ENCODE measurements at regions not wholly inside any gene's neighbourhood (a gene's known extent, or its start where the extent isn't known, plus 50 kb on each side); places are given as distances from the start of the nearest gene placed in this dataset.

DNA sequence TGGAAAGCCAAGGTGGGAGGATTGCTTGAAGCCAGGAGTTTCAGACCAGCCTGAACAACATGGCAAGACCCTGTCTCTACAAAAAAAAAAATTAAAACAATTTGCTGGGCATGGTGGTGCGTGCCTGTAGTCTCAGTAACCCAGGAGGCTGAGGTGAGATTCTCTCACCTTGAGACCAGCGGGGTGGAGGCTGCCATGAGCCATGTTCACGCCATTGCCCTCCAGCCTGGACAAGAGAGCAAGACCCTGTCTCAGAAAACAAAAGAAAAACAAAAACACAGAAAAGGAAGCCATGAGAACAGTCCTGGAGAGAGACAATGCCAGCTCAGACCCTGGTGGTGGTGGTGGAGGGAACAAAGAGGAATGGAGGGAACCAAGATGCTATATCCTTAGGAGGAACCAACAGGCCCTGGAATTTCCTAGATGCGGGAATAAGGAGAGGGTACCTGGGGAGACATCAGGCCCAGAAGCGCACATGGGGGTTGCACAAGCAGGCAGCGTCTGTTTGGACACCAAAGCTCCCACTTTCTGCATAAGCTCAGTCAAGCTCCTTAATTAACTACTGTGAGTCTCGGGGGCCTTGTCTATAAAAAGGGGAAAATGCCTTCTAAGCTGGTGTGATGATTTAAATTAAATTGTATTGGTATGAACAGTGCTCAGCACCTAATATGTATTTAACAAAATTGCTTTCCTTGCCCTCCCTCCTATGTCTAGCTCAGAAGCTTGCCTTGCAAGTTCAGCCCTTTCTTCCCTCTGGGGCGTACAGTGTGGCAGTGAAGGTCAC, 143.8 kb downstream of the CCT6B start:
- H3K4me2 ChIP-seq (ENCODE audit: low read depth, low read length): no peak overlapping the region
- no peaks in the 10 kb centered on the region for H3K4me1 ChIP-seq (ENCODE audit: insufficient read depth, low read length)
- no peak overlapping the region for H3K4me3 ChIP-seq (replicated peaks in 1 of 3; ENCODE audit: insufficient read depth in 1 of 3, low read depth in 2 of 3, low read length in 3 of 3)
- no peak overlapping the region for H3K9ac ChIP-seq (ENCODE audit: insufficient read depth, low read depth, low read length)
- intact Hi-C loops (cut with micrococcal nuclease; ENCODE audit: unreplicated experiment) (no loop called here), in situ Hi-C loops (cut with HindIII; ENCODE audit: extremely low pct_ligation_motif_present, low pct_unique_long_range_greater_than_20kb) (no loop called here)
- ChIA-PET CTCF (ENCODE audit: low intra/inter-chr PET ratio, low total read pairs) (no interaction called here), POLR2A (no interaction called here)
- FAIRE-seq (no peak), ATAC-seq (no peak), DNase-seq (ENCODE audit: low spot score) (no peak)
- H3K9me3 ChIP-seq (ENCODE audit: low read length): no peaks in the 10 kb centered on the region
- H3K27me3 ChIP-seq (ENCODE audit: control insufficient read depth in 1 of 2, insufficient read depth in 2 of 2, low read length in 2 of 2): peaks cover 2 to 18% of the 10 kb centered on the region in 2 experiments; a peak in 3 of 5 replicates
- BruUV-seq (replicated peaks): no TSS peak
- no peak for TF ChIP-seq MEIS2 (CRISPR knock-in tag; IDR thresholded peaks at IDR 0.05)
- H3K27ac ChIP-seq (ENCODE audit: extremely low read length, insufficient read depth, low read length): no peak overlapping the region
- H2AFZ ChIP-seq (ENCODE audit: low read length): no peak overlapping the region
- no peaks in the 10 kb centered on the region for H4K20me1 ChIP-seq (ENCODE audit: insufficient read depth, low read length)
- 3% methylated on average over 7 of the region's 8 CpGs for WGBS (ENCODE audit: low lambda C conversion rate)
- no peaks in the 10 kb centered on the region for H3K36me3 ChIP-seq (replicated peaks in 1 of 2; ENCODE audit: control insufficient read depth in 1 of 2, insufficient read depth in 2 of 2, low read length in 2 of 2)
- no peaks in the 10 kb centered on the region for H3K79me2 ChIP-seq (ENCODE audit: insufficient read depth, low read length)

DNA sequence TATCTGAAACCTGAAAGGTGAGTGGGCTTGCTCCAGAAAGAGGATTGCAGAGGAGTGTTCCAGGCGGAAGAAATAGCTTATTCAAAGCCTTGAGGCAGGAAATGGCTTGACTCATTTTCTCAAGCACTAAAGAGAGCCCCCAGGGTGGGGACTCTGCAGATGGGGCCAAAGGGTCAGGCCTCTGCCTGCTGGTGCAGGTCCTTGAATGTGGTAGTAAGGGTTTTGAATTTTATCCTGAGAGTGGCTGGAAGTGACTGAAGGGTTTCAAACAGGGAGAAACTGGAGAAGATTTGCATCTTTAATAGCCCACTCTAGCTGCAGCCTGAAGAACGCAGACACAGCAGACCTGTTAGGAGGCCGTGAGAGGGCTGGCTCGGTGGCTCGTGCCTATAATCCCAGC, 144.4 kb downstream of the CCT6B start:
- BruUV-seq (replicated peaks): no TSS peak
- H3K9ac ChIP-seq (ENCODE audit: insufficient read depth, low read depth, low read length): no peak overlapping the region
- no peaks in the 10 kb centered on the region for H3K79me2 ChIP-seq (ENCODE audit: insufficient read depth, low read length)
- FAIRE-seq: no peak
- in situ Hi-C loops (cut with HindIII; ENCODE audit: extremely low pct_ligation_motif_present, low pct_unique_long_range_greater_than_20kb): no loop called here
- ChIA-PET CTCF (ENCODE audit: low intra/inter-chr PET ratio, low total read pairs) (no interaction called here), POLR2A (no interaction called here)
- intact Hi-C loops (cut with micrococcal nuclease; ENCODE audit: unreplicated experiment): no loop called here
- WGBS (ENCODE audit: low lambda C conversion rate): 0% methylated on average over 4 of the region's 5 CpGs
- peaks cover 2 to 18% of the 10 kb centered on the region in 2 experiments; a peak in 3 of 5 replicates for H3K27me3 ChIP-seq (ENCODE audit: control insufficient read depth in 1 of 2, insufficient read depth in 2 of 2, low read length in 2 of 2)
- H4K20me1 ChIP-seq (ENCODE audit: insufficient read depth, low read length): no peaks in the 10 kb centered on the region
- H3K36me3 ChIP-seq (replicated peaks in 1 of 2; ENCODE audit: control insufficient read depth in 1 of 2, insufficient read depth in 2 of 2, low read length in 2 of 2): no peaks in the 10 kb centered on the region
- no peak overlapping the region for H2AFZ ChIP-seq (ENCODE audit: low read length)
- no peak overlapping the region for H3K27ac ChIP-seq (ENCODE audit: extremely low read length, insufficient read depth, low read length)
- TF ChIP-seq ZKSCAN5 (CRISPR knock-in tag; IDR thresholded peaks at IDR 0.05): no peak
- no peak for TF ChIP-seq FOXA1 (IDR thresholded peaks at IDR 0.05)
- no peak for TF ChIP-seq FOXA1 (CRISPR knock-in tag; IDR thresholded peaks at IDR 0.05)
- TF ChIP-seq ZNF326 (CRISPR knock-in tag; IDR thresholded peaks at IDR 0.05; ENCODE audit: borderline replicate concordance): no peak
- no peak for TF ChIP-seq ZNF296 (CRISPR knock-in tag; conservative IDR thresholded peaks at IDR 0.05)
- TF ChIP-seq, protein P1, sequence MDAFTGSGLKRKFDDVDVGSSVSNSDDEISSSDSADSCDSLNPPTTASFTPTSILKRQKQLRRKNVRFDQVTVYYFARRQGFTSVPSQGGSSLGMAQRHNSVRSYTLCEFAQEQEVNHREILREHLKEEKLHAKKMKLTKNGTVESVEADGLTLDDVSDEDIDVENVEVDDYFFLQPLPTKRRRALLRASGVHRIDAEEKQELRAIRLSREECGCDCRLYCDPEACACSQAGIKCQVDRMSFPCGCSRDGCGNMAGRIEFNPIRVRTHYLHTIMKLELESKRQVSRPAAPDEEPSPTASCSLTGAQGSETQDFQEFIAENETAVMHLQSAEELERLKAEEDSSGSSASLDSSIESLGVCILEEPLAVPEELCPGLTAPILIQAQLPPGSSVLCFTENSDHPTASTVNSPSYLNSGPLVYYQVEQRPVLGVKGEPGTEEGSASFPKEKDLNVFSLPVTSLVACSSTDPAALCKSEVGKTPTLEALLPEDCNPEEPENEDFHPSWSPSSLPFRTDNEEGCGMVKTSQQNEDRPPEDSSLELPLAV (CRISPR knock-in tag; conservative IDR thresholded peaks at IDR 0.05; ENCODE audit: low read depth): no peak
- TF ChIP-seq MEF2D (CRISPR knock-in tag; IDR thresholded peaks at IDR 0.05): no peak
- TF ChIP-seq, protein P2, sequence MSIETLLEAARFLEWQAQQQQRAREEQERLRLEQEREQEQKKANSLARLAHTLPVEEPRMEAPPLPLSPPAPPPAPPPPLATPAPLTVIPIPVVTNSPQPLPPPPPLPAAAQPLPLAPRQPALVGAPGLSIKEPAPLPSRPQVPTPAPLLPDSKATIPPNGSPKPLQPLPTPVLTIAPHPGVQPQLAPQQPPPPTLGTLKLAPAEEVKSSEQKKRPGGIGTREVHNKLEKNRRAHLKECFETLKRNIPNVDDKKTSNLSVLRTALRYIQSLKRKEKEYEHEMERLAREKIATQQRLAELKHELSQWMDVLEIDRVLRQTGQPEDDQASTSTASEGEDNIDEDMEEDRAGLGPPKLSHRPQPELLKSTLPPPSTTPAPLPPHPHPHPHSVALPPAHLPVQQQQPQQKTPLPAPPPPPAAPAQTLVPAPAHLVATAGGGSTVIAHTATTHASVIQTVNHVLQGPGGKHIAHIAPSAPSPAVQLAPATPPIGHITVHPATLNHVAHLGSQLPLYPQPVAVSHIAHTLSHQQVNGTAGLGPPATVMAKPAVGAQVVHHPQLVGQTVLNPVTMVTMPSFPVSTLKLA (IDR thresholded peaks at IDR 0.05): no peak
- no peak for TF ChIP-seq MAFF (IDR thresholded peaks at IDR 0.05; ENCODE audit: low read depth, low read length)
- TF ChIP-seq ZNF737 (CRISPR knock-in tag; IDR thresholded peaks at IDR 0.05; ENCODE audit: borderline replicate concordance): no peak
- no peak for TF ChIP-seq XBP1 (CRISPR knock-in tag; IDR thresholded peaks at IDR 0.05)
- no peak for TF ChIP-seq ETV5 (CRISPR knock-in tag; IDR thresholded peaks at IDR 0.05; ENCODE audit: borderline replicate concordance)
- TF ChIP-seq TAF15 (IDR thresholded peaks at IDR 0.05; ENCODE audit: low read depth, low read length, poor library complexity, severe bottlenecking): no peak
- no peak overlapping the region for H3K4me3 ChIP-seq (replicated peaks in 1 of 3; ENCODE audit: insufficient read depth in 1 of 3, low read depth in 2 of 3, low read length in 3 of 3)
- no peak overlapping the region for H3K4me2 ChIP-seq (ENCODE audit: low read depth, low read length)
- H3K4me1 ChIP-seq (ENCODE audit: insufficient read depth, low read length): no peaks in the 10 kb centered on the region
- no peak for ATAC-seq
- DNase-seq (ENCODE audit: low spot score): no peak
- H3K9me3 ChIP-seq (ENCODE audit: low read length): no peaks in the 10 kb centered on the region
